HFF-Myc (cell line): ENCODE measurements at regions not wholly inside any gene's neighbourhood (a gene's known extent, or its start where the extent isn't known, plus 50 kb on each side); places are given as distances from the start of the nearest gene placed in this dataset.
A peak's percentile ranks its signal among the peaks of the same experiment; 100 is the strongest.
"Not testable (repeated sequence)": the region's sequence is repeated elsewhere in the genome, so short reads cannot be mapped to it uniquely, and the experiment has no call there.

Experiments
- DNase-seq: peaks from one replicate; pipeline ENCODE4 v3.0.0-alpha.2; 2011; ENCODE audit warnings: low read depth; ENCODE audit errors: extremely low read depth
- H3K4me3 ChIP-seq: replicated peaks from 2 replicates; pipeline ENCODE4 v1.5.1; 2011; ENCODE audit warnings: low read depth, mild to moderate bottlenecking, control low read depth, low read length
- TF ChIP-seq, protein P1 (sequence below): IDR thresholded peaks from 2 replicates; pipeline ENCODE4 v1.5.1; 2012; ENCODE audit warnings: mild to moderate bottlenecking, low read depth, low read length, control low read depth; ENCODE audit errors: missing control alignments

DNA sequence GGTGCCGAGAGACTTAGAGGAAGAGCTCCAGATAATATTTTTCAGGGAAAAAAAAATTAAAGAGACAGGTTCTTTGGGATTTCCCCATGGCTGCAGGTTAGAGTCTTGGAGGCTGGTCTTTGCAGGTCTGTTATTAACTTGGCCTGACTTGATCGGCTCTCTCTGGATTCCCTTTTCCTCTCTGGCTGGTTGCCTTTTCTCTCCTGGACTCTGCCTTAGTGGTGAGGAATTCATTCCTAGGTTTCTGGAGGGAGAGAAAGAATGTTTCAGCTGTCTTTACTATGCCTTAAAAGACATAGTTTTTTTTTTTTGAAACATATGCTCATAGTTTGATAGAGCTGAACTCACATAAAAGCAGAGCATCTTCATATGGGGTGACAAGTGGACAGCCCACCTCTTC lies 336.3 kb downstream of the BMP4 start:
- no peak for DNase-seq
- TF ChIP-seq, protein P1, sequence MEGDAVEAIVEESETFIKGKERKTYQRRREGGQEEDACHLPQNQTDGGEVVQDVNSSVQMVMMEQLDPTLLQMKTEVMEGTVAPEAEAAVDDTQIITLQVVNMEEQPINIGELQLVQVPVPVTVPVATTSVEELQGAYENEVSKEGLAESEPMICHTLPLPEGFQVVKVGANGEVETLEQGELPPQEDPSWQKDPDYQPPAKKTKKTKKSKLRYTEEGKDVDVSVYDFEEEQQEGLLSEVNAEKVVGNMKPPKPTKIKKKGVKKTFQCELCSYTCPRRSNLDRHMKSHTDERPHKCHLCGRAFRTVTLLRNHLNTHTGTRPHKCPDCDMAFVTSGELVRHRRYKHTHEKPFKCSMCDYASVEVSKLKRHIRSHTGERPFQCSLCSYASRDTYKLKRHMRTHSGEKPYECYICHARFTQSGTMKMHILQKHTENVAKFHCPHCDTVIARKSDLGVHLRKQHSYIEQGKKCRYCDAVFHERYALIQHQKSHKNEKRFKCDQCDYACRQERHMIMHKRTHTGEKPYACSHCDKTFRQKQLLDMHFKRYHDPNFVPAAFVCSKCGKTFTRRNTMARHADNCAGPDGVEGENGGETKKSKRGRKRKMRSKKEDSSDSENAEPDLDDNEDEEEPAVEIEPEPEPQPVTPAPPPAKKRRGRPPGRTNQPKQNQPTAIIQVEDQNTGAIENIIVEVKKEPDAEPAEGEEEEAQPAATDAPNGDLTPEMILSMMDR = no peak
- no peak overlapping the region for H3K4me3 ChIP-seq

DNA sequence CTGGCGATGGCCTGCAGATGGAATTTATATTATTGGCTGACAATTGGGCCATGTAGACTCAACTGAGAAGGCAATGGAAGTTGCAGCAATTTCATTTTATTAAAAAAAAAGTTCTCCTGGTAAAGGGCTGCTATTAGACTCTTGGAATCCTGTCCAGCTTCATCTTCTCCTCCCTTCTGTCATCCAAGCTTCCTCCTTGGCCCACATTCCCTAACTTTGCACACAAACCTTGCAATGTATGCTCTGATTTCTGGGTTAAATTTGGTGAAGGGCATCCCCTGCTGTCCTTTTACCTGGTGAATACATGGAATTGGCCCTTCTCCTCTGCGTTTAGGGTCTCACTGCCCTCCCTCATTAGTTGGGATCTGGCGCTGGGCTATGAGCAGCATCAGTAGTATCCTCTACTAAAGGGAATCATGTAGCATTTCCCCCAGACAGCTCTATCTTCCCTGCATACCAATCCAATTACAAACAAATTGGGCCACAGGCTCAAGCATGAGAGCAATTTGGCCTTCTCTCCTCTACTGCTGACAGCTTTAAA lies 336.9 kb downstream of the BMP4 start:
- H3K4me3 ChIP-seq = no peak overlapping the region
- DNase-seq = no peak
- TF ChIP-seq, protein P1 = no peak

- H3K4me3 ChIP-seq, DNase-seq: not testable (repeated sequence)
Observed at GRCh38 chr14:53616536-53616935, 340.1 kb downstream of the BMP4 start.

- no peak overlapping the region for H3K4me3 ChIP-seq
- TF ChIP-seq, protein P1 = no peak
- DNase-seq = no peak
Observed at GRCh38 chr14:53615252-53615651, 341.4 kb downstream of the BMP4 start.

DNA sequence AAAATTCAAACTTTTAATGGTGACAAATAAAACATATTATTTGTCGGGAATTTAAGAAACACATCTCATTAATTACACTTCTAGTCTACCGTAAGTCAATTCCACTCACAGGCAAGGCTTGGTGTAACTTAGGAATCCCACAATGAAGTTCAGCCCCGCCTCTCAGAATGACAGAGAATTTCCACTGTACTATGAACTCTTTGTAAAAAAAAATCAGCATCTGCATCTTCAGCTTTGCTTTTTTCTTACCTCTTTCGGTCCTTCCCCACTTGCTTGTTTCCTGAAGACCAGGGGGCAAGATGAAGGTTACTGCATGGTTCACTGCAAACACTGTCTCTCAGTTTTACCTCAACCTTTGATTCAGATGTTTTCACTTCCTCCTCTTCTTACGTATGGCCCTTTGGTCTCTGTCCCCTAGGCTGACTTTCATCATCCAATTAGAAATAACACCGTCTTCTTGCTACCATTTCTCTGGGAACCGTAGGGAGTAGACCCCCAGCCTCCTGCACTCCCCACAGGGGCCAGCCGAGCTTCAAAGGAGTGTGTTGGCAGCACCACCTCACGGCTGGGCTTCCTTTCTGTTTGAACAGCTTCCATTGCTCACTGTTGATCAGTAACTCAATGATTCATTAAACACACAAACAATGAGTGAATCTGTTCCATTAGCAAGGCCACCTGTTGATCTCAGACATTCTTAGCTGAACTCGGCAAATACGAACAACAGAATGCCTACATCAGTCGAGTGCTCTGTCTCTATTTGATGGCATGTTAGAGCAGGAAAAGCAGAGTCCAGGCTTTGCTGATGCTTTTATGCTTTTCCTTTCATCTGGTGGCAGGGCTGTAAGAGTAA lies 343.0 kb downstream of the BMP4 start:
- TF ChIP-seq, protein P1 = no peak
- DNase-seq = no peak
- no peak overlapping the region for H3K4me3 ChIP-seq

GRCh38 chr14:53610947-53611346 lies 345.7 kb downstream of the BMP4 start:
- TF ChIP-seq, protein P1 = peak; percentile 4
- H3K4me3 ChIP-seq = no peak overlapping the region
- DNase-seq = no peak

DNA sequence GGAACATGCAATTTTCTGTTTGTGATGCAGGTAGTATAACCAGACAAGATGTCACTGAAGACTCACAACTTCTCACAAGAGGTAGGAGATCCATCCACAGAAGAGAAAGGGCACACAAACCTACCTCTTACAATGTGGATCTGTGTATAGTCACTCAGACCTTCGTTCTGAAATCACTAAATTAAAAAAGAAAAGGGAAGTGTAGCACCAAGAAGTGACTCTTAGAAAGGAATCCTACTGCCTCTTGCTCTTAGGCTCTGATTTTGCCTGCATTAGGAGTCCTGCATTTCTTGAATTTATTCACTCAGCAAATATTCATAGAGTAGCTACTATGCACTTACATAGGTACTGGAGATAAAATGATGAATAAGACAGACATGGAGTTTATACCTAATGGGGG lies 347.6 kb downstream of the BMP4 start:
- TF ChIP-seq, protein P1 = no peak
- no peak overlapping the region for H3K4me3 ChIP-seq
- DNase-seq = no peak
